ENCODE measurements at regions not wholly inside any gene's neighbourhood (a gene's known extent, or its start where the extent isn't known, plus 50 kb on each side); places are given as distances from the start of the nearest gene placed in this dataset.

- Histone ChIP-seq H3K27me3 (no peaks in the 10 kb centered on the region), H3K4me1 (ENCODE audit: insufficient read depth) (no peaks in the 10 kb centered on the region), H3K9me2 (replicated peaks; ENCODE audit: insufficient read depth) (no peaks in the 10 kb centered on the region), H3K4me3 (no peak overlapping the region), H3K27ac (no peak overlapping the region), H4K20me1 (ENCODE audit: insufficient read depth, poor library complexity, severe bottlenecking) (no peaks in the 10 kb centered on the region), H3K79me2 (no peaks in the 10 kb centered on the region), H2AFZ (no peak overlapping the region), H3K36me3 (replicated peaks; ENCODE audit: insufficient read depth, low read depth) (no peaks in the 10 kb centered on the region), H3K9me3 (ENCODE audit: low read depth) (no peaks in the 10 kb centered on the region), H3K4me2 (no peak overlapping the region)
- TF ChIP-seq CTCF (IDR thresholded peaks at IDR 0.05; ENCODE audit: poor library complexity), result no peak
- TF ChIP-seq EZH2phosphoT487 (IDR thresholded peaks at IDR 0.05; ENCODE audit: low read depth, severe bottlenecking, unreplicated experiment), result no peak
- no peak for TF ChIP-seq EZH2 (IDR thresholded peaks at IDR 0.05; ENCODE audit: borderline replicate concordance)
- no peak for DNase-seq (ENCODE audit: low spot score)
- WGBS (ENCODE audit: low lambda C conversion rate, missing lambda C conversion rate), result 82% methylated on average over 4 of the region's 4 CpGs
These were observed 93.6 kb upstream of the DHX15 start for GRCh38 chr4:24677909-24678308.

- WGBS (ENCODE audit: low lambda C conversion rate, missing lambda C conversion rate), result 50% methylated on average over 9 of the region's 9 CpGs
- Histone ChIP-seq H3K9me3 (ENCODE audit: low read depth) (no peaks in the 10 kb centered on the region), H3K9me2 (replicated peaks; ENCODE audit: insufficient read depth) (no peaks in the 10 kb centered on the region), H3K79me2 (no peaks in the 10 kb centered on the region), H4K20me1 (ENCODE audit: insufficient read depth, poor library complexity, severe bottlenecking) (no peaks in the 10 kb centered on the region), H3K4me3 (no peak overlapping the region), H3K27ac (no peak overlapping the region), H2AFZ (no peak overlapping the region), H3K36me3 (replicated peaks; ENCODE audit: insufficient read depth, low read depth) (no peaks in the 10 kb centered on the region), H3K4me2 (no peak overlapping the region), H3K27me3 (no peaks in the 10 kb centered on the region), H3K4me1 (ENCODE audit: insufficient read depth) (no peaks in the 10 kb centered on the region)
- TF ChIP-seq EZH2phosphoT487 (IDR thresholded peaks at IDR 0.05; ENCODE audit: low read depth, severe bottlenecking, unreplicated experiment) (no peak), EZH2 (IDR thresholded peaks at IDR 0.05; ENCODE audit: borderline replicate concordance) (no peak), CTCF (IDR thresholded peaks at IDR 0.05; ENCODE audit: poor library complexity) (no peak)
- no peak for DNase-seq (ENCODE audit: low spot score)
These were observed 96.5 kb upstream of the DHX15 start for GRCh38 chr4:24680746-24681448.

- Histone ChIP-seq H3K9me3 (ENCODE audit: low read depth) (no peaks in the 10 kb centered on the region), H2AFZ (no peak overlapping the region), H3K27me3 (no peaks in the 10 kb centered on the region), H3K36me3 (replicated peaks; ENCODE audit: insufficient read depth, low read depth) (no peaks in the 10 kb centered on the region), H3K27ac (no peak overlapping the region), H3K79me2 (no peaks in the 10 kb centered on the region), H3K4me1 (ENCODE audit: insufficient read depth) (no peaks in the 10 kb centered on the region), H3K9me2 (replicated peaks; ENCODE audit: insufficient read depth) (no peaks in the 10 kb centered on the region), H3K4me2 (no peak overlapping the region), H3K4me3 (no peak overlapping the region), H4K20me1 (ENCODE audit: insufficient read depth, poor library complexity, severe bottlenecking) (no peaks in the 10 kb centered on the region)
- DNase-seq (ENCODE audit: low spot score), result no peak
- 76% methylated on average over 7 of the region's 7 CpGs for WGBS (ENCODE audit: low lambda C conversion rate, missing lambda C conversion rate)
- TF ChIP-seq EZH2 (IDR thresholded peaks at IDR 0.05; ENCODE audit: borderline replicate concordance) (no peak), CTCF (IDR thresholded peaks at IDR 0.05; ENCODE audit: poor library complexity) (no peak), EZH2phosphoT487 (IDR thresholded peaks at IDR 0.05; ENCODE audit: low read depth, severe bottlenecking, unreplicated experiment) (no peak)
These were observed 98.8 kb upstream of the DHX15 start for GRCh38 chr4:24683116-24683515.

Measured in hepatocyte (in vitro differentiated cells).